Endothelial cell of umbilical vein (primary cell): ENCODE measurements at regions not wholly inside any gene's neighbourhood (a gene's known extent, or its start where the extent isn't known, plus 50 kb on each side); places are given as distances from the start of the nearest gene placed in this dataset.

Source experiments
- BruUV-seq: library from RNA; stranded (reverse); fragments of 400-500 nt; replicated peaks from 2 replicates; lab custom pipeline; 2021; lab: Mats Ljungman, UMichigan
- CTCF ChIA-PET: fragments of 300-600, 350-600 bp; sonication (Branson Sonifier 250); formaldehyde crosslinking; loops from one replicate; lab custom pipeline; 2021; ENCODE audit warnings: antibody characterized with exemption, inconsistent platforms; lab: Charles Lee
- POLR2A ChIA-PET: fragments of 300-600, 350-600 bp; sonication (Branson Sonifier 250); formaldehyde crosslinking; loops from one replicate; lab custom pipeline; 2021; ENCODE audit warnings: antibody characterized with exemption, inconsistent platforms; lab: Charles Lee
- DNase-seq: peaks from one replicate; pipeline ENCODE4 v3.0.0-alpha.2; 2011; ENCODE audit warnings: low read depth, low spot score
- FAIRE-seq: peaks from 2 replicates; lab custom pipeline; 2011; peaks lifted over from hg19 to GRCh38; lab: Jason Lieb, UNC
- H2AFZ ChIP-seq: 2 replicates; pipeline ENCODE4 v1.6.0; 2012; ENCODE audit warnings: low read depth, low read length, control low read depth, inconsistent platforms
- H3K27ac ChIP-seq: 2 replicates; pipeline ENCODE4 v1.5.1; 2011; ENCODE audit warnings: low read depth, mild to moderate bottlenecking, control low read depth, low read length, moderate library complexity; ENCODE audit not compliant: insufficient read depth
- H3K27me3 ChIP-seq, 2 experiments: 2 replicates each; pipeline versions ENCODE4 v1.6.0 to v1.6.1; 2011; ENCODE audit warnings: low read length in 2 of 2, mixed read lengths in 1 of 2; ENCODE audit not compliant: control insufficient read depth in 2 of 2, insufficient read depth in 2 of 2
- H3K36me3 ChIP-seq, 2 experiments: 2 replicates in 1 of 2; 3 replicates in 1 of 2; pipeline ENCODE4 v1.5.1; 2011; ENCODE audit warnings: low read length in 2 of 2, mild to moderate bottlenecking in 1 of 2, moderate library complexity in 1 of 2; ENCODE audit not compliant: control insufficient read depth in 2 of 2, insufficient read depth in 2 of 2; ENCODE audit errors: extremely low read depth in 1 of 2
- H3K4me1 ChIP-seq: 3 replicates; pipeline ENCODE4 v1.5.1; 2011; ENCODE audit warnings: mild to moderate bottlenecking, low read length; ENCODE audit not compliant: control insufficient read depth, insufficient read depth; ENCODE audit errors: extremely low read depth
- H3K4me2 ChIP-seq: 2 replicates; pipeline ENCODE4 v1.6.1; 2011; ENCODE audit warnings: low read length, control low read depth, mixed read lengths; ENCODE audit not compliant: insufficient read depth
- H3K4me3 ChIP-seq, 3 experiments: fragments of 200-600 bp in 1 of 3; sonication (generic), shearing (Covaris generic) in 1 of 3; replicated peaks in 1 of 3; 2 replicates each; pipeline ENCODE4 v1.5.1; 2011 to 2016; ENCODE audit warnings: control low read depth in 3 of 3, low read length in 3 of 3, mild to moderate bottlenecking in 2 of 3, inconsistent platforms in 1 of 3, low read depth in 1 of 3, moderate library complexity in 1 of 3; ENCODE audit not compliant: insufficient read depth in 1 of 3
- H3K79me2 ChIP-seq: 2 replicates; pipeline ENCODE4 v1.6.0; 2012; ENCODE audit warnings: low read length, inconsistent platforms; ENCODE audit not compliant: control insufficient read depth, insufficient read depth
- H3K9ac ChIP-seq: replicated peaks from 2 replicates; pipeline ENCODE3; 2011; ENCODE audit warnings: low read length, control low read depth; ENCODE audit not compliant: insufficient read depth; ENCODE audit errors: extremely low read depth
- H3K9me1 ChIP-seq: replicated peaks from 3 replicates; pipeline ENCODE4 v1.6.0; 2011; ENCODE audit warnings: mild to moderate bottlenecking, low read length; ENCODE audit not compliant: control insufficient read depth, insufficient read depth; ENCODE audit errors: extremely low read depth
- H3K9me3 ChIP-seq: replicated peaks from 2 replicates; pipeline ENCODE4 v1.5.1; 2012; ENCODE audit warnings: low read length, inconsistent platforms; ENCODE audit not compliant: control insufficient read depth, insufficient read depth
- H4K20me1 ChIP-seq: replicated peaks from 2 replicates; pipeline ENCODE3; 2011; ENCODE audit warnings: mild to moderate bottlenecking, low read length; ENCODE audit not compliant: control insufficient read depth, insufficient read depth; ENCODE audit errors: extremely low read depth
- EZH2 ChIP-seq: IDR thresholded peaks from 2 replicates; pipeline ENCODE4 v1.6.1; 2012; ENCODE audit warnings: borderline replicate concordance, low read depth, mild to moderate bottlenecking, moderate library complexity, low read length, inconsistent platforms; ENCODE audit not compliant: severe bottlenecking
- MYC ChIP-seq: IDR thresholded peaks from one replicate; pipeline ENCODE4 v1.6.1; 2011; ENCODE audit warnings: mild to moderate bottlenecking, low read depth, low read length
- POLR2A ChIP-seq: IDR thresholded peaks from 2 replicates; pipeline ENCODE4 v1.6.1; 2012; ENCODE audit warnings: low read depth, mild to moderate bottlenecking, control low read depth, low read length
- POLR2AphosphoS5 ChIP-seq: IDR thresholded peaks from 2 replicates; pipeline ENCODE4 v1.6.1; 2012; ENCODE audit warnings: low read depth, mild to moderate bottlenecking, control low read depth, low read length, moderate library complexity; ENCODE audit not compliant: insufficient read depth
- dilution Hi-C: fragments of 300-500 bp; cut with MboI; formaldehyde crosslinking; loops from one replicate; pipeline ENCODE4 v1.15.0; 2019; ENCODE audit warnings: low sequenced_read_pairs; ENCODE audit not compliant: extremely low pct_ligation_motif_present
- intact Hi-C: fragments of 100-400 bp; cut with micrococcal nuclease; formaldehyde crosslinking; loops from one replicate; pipeline ENCODE4 v1.10.0; 2022
- TF ChIP-seq, protein P1 (sequence below), 2 donors: IDR thresholded peaks; 1 replicate in 1 of 2; 2 replicates in 1 of 2; pipeline ENCODE4 v1.5.1; 2011; ENCODE audit warnings: low read length in 2 of 2, mild to moderate bottlenecking in 2 of 2, moderate library complexity in 2 of 2, control low read depth in 1 of 2, inconsistent platforms in 1 of 2, low read depth in 1 of 2; ENCODE audit not compliant: insufficient read depth in 1 of 2; ENCODE audit errors: extremely low read depth in 1 of 2
- TF ChIP-seq, protein P2 (sequence below): IDR thresholded peaks from 2 replicates; pipeline ENCODE4 v1.6.1; 2011; ENCODE audit not compliant: insufficient read depth, insufficient read length

DNA sequence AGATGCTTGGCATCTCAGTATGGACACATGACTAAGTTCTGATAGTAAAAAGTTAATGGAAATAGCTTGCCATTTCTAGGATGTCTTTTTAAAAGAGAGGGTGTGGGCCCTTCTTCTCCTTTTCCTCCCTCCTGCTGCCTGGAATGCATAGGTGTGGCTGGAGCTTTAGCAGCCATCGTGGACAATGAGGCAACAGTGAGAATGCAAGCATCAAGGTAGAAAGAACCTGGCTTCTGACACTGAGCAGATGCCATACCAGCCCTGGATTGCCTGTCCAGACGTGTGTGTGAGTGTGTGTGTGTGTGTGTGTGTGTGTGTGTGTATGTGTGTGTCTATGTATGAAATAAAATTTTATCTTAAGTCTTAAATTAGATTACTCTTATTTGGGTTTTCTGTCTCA, 660.1 kb downstream of the XIRP2 start:
- H3K9ac ChIP-seq: no peak overlapping the region
- H3K9me3 ChIP-seq: no peaks in the 10 kb centered on the region
- H3K4me2 ChIP-seq: no peak overlapping the region
- no peaks in the 10 kb centered on the region for H3K36me3 ChIP-seq
- H2AFZ ChIP-seq: no peak overlapping the region
- FAIRE-seq: no peak
- H3K4me3 ChIP-seq: no peak overlapping the region
- intact Hi-C loops (no loop called here), dilution Hi-C loops (no loop called here)
- H3K27me3 ChIP-seq: no peaks in the 10 kb centered on the region
- no TSS peak for BruUV-seq
- H4K20me1 ChIP-seq: no peaks in the 10 kb centered on the region
- no peaks in the 10 kb centered on the region for H3K9me1 ChIP-seq
- H3K4me1 ChIP-seq: no peaks in the 10 kb centered on the region
- no peak for DNase-seq
- TF ChIP-seq POLR2A (no peak), EZH2 (no peak), MYC (no peak), POLR2AphosphoS5 (no peak)
- TF ChIP-seq, protein P1, sequence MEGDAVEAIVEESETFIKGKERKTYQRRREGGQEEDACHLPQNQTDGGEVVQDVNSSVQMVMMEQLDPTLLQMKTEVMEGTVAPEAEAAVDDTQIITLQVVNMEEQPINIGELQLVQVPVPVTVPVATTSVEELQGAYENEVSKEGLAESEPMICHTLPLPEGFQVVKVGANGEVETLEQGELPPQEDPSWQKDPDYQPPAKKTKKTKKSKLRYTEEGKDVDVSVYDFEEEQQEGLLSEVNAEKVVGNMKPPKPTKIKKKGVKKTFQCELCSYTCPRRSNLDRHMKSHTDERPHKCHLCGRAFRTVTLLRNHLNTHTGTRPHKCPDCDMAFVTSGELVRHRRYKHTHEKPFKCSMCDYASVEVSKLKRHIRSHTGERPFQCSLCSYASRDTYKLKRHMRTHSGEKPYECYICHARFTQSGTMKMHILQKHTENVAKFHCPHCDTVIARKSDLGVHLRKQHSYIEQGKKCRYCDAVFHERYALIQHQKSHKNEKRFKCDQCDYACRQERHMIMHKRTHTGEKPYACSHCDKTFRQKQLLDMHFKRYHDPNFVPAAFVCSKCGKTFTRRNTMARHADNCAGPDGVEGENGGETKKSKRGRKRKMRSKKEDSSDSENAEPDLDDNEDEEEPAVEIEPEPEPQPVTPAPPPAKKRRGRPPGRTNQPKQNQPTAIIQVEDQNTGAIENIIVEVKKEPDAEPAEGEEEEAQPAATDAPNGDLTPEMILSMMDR (IDR thresholded peaks at IDR 0.05; ENCODE audit: extremely low read depth in 1 of 2, insufficient read depth in 1 of 2, low read depth in 1 of 2, low read length in 2 of 2): no peak
- TF ChIP-seq, protein P2, sequence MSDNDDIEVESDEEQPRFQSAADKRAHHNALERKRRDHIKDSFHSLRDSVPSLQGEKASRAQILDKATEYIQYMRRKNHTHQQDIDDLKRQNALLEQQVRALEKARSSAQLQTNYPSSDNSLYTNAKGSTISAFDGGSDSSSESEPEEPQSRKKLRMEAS: no peak
- no peak overlapping the region for H3K27ac ChIP-seq
- ChIA-PET POLR2A (no interaction called here), CTCF (no interaction called here)
- no peaks in the 10 kb centered on the region for H3K79me2 ChIP-seq

DNA sequence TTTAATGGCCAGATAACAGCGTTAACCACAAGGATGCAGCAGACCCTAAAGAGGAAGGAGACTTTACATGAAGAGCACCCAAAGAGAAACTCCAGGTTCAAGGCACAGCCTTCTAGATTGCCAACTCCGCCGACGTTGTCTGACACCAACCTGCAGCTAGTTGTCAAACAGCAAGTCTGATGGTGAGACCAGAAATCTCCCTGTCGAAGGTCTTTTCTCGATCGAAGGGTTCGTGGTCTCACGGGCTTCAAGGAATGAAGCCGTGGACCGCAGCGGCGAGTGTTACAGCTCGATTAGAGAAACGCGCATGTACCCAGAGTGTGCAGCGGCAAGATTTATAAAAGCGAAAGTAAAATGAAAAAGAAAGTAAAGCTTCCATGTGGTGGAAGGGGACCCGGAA, 656.3 kb downstream of the XIRP2 start:
- H3K9me1 ChIP-seq: no peaks in the 10 kb centered on the region
- no peaks in the 10 kb centered on the region for H3K27me3 ChIP-seq
- no peak overlapping the region for H3K27ac ChIP-seq
- no peak overlapping the region for H2AFZ ChIP-seq
- H3K9ac ChIP-seq: no peak overlapping the region
- POLR2A ChIA-PET: no interaction called here
- FAIRE-seq (no peak), DNase-seq (no peak)
- H4K20me1 ChIP-seq: no peaks in the 10 kb centered on the region
- H3K36me3 ChIP-seq: no peaks in the 10 kb centered on the region
- H3K9me3 ChIP-seq: no peaks in the 10 kb centered on the region
- TF ChIP-seq EZH2: no peak
- no peaks in the 10 kb centered on the region for H3K4me1 ChIP-seq
- BruUV-seq: no TSS peak
- CTCF ChIA-PET: no interaction called here
- H3K4me2 ChIP-seq: no peak overlapping the region
- no peak overlapping the region for H3K4me3 ChIP-seq
- H3K79me2 ChIP-seq: no peaks in the 10 kb centered on the region
- intact Hi-C loops: no loop called here
- dilution Hi-C loops: no loop called here
